NCI-H526 (cell line): ENCODE measurements at regions not wholly inside any gene's neighbourhood (a gene's known extent, or its start where the extent isn't known, plus 50 kb on each side); places are given as distances from the start of the nearest gene placed in this dataset.

Source experiments
- DNase-seq, 2 experiments: peaks; one replicate each; lab custom pipeline; 2025; lab: John Stamatoyannopoulos, UW

GRCh38 chr5:31097851-31098250 is 95.6 kb upstream of the CDH6 start:
- no peak for DNase-seq

DNA sequence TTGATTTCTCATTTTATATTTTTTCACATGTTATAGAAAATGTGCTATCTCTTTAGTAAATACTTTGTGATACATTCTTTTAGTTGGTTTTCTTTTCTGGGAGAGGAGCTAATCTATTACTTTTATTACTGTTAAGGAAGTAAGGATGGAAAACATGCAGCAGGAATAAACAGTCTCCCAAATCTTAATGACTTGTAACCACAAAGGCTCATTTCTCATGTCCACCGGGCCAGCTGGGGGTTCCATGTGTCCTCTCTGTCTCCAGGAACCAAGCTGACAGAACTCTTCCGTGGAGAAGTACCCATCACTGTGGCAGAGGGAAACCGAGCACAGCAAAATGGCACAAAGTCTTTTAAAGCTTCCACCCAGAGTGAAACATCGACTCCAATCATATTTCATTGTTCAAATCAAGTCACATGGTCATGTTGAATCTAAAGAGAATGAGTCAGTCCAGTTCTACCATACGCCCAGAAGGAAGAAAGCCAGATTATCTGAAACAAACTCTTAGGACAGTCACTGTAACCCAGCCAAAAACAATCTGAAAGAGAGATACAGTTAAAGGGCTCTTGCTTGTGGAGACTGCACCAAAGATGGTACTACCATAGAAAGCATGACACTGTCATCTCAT is 97.1 kb upstream of the CDH6 start:
- DNase-seq: no peak

DNA sequence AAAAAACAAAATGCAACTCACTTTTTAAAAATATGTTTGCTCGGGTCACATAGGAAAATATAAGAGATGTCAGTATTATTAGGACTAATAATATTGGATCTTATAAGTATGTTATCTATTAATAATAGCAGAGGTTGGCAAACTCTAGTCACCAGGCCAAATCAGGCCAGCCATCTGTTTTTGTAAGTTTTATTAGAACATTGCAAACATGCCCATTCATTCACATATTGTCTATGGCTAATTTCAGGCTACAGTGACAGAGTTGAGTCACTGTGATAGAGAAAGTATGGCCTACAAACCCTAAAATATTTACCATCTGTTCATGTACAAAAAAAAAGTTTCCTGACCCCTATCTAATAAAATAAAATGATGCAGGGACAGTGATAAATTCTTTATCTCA is 97.7 kb upstream of the CDH6 start:
- no peak for DNase-seq

DNA sequence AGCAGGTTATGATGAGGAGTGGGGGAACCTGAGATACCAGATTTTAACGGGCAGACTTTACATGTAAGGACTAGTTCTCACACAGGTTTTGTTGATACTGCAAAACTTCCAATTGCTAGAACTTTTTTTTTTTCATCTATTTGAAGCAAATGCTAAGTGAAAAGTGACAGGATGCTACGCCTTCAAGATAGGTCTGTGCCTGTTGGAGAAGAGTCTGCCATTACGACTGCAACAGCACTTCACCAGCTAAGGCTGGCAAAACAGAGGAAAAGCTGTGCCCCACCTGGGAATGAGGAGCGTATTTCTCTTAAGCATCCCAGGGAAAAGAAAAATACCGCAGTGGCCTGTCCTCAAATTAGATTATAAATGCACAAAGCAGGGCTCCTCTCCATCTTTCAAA is 102.0 kb upstream of the CDH6 start:
- DNase-seq: no peak

DNA sequence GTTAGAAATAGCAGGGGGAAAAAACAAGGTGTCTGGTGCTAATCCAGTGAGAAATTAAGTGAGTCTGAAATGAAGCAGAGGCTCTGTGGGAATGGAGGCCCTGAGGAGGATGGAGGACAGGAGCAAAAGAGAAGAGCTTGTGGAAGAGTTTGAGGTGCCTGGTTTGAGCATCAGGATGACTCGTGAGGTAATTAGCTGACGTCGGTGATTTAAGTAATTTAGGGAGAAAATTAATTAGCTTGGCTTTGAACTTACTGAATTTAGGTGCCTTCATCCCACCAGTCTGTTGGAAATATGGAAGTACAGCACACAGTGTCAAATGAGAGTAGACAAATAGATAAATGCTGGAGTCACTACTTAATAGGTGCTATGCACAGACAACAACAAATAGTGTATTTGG is 103.0 kb upstream of the CDH6 start:
- no peak for DNase-seq

- DNase-seq: no peak
Observed at GRCh38 chr5:31086839-31087415, 106.6 kb upstream of the CDH6 start.

GRCh38 chr5:31084871-31085270 is 108.6 kb upstream of the CDH6 start:
- DNase-seq: no peak

DNA sequence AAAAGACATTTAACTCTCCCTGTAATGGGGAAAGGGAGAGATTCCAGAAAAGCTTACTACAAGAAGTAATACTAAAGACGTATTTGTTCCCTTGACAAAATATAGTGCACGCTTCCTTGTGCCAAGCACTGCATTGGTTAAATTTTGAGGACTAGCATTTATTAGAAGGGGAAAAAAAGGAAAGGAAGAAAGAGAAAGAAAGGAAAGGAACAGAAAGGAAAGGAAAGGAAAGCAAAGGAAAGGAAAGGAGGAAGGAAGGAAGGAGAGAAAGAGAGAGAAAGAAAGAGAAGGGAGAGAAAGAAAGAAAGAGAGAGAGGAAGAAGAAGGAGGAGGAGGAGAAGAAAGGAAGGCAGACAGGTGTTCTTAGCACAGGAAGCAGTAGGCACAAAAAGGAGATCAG is 110.1 kb upstream of the CDH6 start:
- DNase-seq: no peak

- no peak for DNase-seq
Observed at GRCh38 chr5:31079668-31080067, 113.8 kb upstream of the CDH6 start.

- DNase-seq: no peak
Observed at GRCh38 chr5:31078956-31079355, 114.5 kb upstream of the CDH6 start.

GRCh38 chr5:31075981-31076380 is 117.5 kb upstream of the CDH6 start:
- no peak for DNase-seq

DNA sequence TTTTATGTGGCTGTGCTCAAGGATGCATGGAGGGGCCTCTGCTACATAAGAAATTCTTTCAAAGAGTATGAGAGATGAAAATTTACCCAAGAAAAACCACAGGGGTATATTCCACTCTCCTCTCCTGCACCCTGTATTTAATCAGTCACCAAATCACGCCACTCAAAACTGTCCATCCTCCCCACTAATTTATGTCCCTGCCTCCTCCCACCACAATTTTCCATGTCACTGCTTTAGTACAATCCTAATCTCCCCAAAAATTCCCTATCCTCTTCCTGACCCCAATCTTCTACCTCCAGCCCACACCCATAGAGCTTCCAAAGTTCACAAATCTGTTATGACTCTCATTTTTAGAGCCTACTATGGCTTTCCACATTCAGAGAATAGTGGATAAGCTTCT is 125.2 kb upstream of the CDH6 start:
- no peak for DNase-seq

- no peak for DNase-seq
Observed at GRCh38 chr5:31066655-31067328, 126.7 kb upstream of the CDH6 start.

GRCh38 chr5:31064215-31064614 is 129.3 kb upstream of the CDH6 start:
- no peak for DNase-seq

DNA sequence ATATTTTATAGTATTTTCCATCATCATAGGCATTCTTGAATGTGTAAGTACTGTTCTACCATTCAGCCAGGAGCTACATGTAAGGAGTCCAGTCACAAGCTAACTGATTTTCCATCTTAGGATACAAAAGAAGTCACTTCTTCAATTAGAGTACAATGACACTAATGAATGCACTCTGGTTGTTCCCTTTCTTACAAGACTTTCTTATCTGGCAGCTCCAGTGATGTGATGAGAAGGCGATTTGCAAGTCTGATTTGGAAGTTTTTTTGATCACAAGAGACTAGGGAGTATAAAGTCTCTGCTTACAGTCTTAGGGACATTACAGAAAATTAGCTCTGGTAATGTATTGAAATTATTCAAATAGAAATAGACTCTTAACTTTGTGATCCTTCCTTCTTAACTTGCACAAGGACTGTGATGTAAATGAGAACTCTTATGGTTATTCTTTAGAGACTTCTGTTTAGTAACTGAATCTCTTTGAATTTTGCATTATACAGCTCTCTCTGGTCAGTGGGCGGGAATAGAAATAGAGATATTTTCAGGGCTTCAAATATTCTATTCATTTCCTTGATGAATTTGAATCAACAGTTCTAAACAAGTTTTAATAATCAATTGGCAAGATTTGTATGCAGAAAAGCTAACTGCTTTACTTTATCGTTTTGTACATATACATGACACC is 130.4 kb upstream of the CDH6 start:
- DNase-seq: no peak

DNA sequence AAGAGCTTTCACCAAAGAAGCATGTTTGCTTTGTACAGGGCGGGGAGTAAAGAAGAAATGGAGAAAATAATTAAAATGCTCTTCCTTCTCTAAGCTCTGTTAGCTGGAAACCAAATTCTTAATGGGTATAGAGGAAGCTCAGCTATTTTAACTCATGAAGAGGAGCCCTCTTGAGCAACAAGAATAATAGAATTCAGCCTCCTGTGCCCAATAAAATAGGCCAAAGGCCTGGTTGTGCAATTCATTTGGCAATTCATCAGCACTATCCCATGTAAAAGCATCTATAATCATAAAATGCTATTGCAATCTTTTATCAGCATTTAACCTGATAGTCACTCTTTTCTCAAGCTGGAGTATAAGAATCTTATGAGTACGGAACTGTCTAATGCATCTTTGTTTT is 133.6 kb upstream of the CDH6 start:
- no peak for DNase-seq

- DNase-seq: no peak
Observed at GRCh38 chr5:31054453-31054852, 139.0 kb upstream of the CDH6 start.

DNA sequence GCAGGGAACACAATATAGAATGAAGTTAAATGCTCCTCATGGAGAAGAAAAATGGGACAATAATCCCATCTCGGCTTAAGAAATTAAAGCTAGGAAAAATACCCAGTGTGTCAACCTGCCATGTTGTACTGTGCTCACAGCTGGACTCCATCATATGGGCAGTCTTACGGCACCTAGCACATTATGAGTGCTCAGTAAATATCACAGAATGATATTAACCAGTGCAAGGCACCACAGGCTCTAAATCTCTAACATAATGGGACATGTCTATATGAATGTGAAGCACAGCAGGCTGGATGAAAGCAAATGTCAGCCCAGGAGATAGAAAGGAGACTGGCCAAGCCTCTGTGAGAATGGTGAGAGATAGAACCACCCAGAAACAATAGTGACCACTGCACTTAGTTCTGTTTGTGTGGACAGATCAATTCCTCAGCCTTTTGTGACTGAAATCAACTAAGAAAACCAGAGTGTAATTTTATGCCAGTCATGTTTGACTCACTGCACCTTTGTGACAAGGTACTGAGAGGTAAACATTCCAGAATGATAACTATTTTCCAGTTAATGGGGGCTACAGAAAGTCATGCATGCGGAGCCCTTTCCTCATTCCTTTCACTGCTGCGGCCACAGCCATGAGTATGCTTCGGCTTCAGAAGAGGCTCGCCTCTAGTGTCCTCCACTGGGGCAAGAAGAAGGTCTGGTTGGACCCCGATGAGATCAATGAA is 140.4 kb upstream of the CDH6 start:
- no peak for DNase-seq

- no peak for DNase-seq
Observed at GRCh38 chr5:31051316-31051715, 142.2 kb upstream of the CDH6 start.

DNA sequence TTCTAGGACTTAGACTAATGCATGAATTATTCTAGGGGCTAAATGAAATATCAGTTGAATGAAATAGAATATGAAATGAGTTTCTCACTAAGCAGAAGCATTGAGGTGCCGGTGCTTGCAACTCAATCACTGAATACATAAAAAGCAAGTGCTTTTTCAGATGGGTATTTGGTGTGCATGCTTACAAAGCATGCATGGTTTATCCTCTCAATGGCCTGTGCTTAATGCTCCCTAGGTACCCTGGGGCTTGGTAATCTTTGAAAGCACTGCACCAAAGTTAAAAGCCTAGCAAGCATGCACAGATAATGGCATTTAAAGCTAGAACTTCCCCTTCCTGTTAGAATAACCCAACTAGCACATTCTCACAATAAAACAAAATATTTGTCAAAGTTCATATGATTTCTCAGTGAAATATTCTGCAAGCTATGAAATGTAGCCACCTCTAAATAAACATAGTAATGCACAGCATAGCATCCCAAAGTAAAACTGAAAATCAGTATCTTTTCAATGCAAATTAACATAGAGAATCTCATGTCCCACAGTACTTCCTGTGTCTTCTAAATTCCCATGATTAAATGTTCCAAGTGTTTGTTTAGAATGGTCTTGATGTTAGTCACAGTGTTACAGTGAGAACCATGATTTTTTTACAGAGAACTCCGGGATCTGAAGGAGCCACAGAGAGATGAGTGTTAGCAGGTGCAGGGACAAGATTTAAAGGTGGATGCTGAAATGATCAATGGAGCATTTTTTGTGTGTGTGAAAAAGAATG is 143.4 kb upstream of the CDH6 start:
- no peak for DNase-seq

GRCh38 chr5:31049461-31049860 is 144.0 kb upstream of the CDH6 start:
- no peak for DNase-seq
